Right lobe of liver (tissue), 4 donors: ENCODE measurements at regions not wholly inside any gene's neighbourhood (a gene's known extent, or its start where the extent isn't known, plus 50 kb on each side); places are given as distances from the start of the nearest gene placed in this dataset.

Experiments used
- POLR2A ChIP-seq: fragments of 450-650 bp; IDR thresholded peaks from one replicate; pipeline ENCODE4 v1.6.1; 2017; ENCODE audit warnings: antibody characterized with exemption, mild to moderate bottlenecking
- TF ChIP-seq, protein P1 (sequence below), 4 donors: fragments of 200-600 bp in 3 of 4; fragments of 450-650 bp in 1 of 4; IDR thresholded peaks; one replicate each; pipeline versions ENCODE4 v1.5.1 to v1.8.0; 2016 to 2022; ENCODE audit warnings: antibody characterized with exemption in 4 of 4, mild to moderate bottlenecking in 2 of 4
- donor health status: DM: no; HTN: no; CAD: no.
- donor health status: DM: no; HTN: no; CAD: no.
- donor health status: DM: no; HTN: yes; CAD: no.

DNA sequence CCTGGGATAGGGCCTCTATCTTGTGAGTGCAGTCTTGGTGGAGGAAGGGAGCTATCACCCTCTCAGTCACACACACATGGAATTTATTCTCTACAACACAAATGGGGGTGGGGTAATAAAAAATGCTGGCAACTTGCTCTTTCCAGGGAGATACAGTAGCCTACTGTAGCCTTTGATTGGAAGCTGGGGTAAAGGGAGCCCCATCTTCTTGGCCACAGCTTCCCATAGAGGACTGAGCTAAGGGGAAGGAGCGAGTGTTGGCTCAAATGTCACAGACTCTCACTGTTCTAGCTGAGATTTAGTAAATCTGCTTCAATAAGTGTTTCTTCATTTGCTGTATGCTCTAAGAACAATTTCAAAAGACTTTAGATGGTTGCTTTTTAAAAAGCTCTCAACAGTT is 222.2 kb upstream of the CXCL12 start:
- TF ChIP-seq, protein P1, sequence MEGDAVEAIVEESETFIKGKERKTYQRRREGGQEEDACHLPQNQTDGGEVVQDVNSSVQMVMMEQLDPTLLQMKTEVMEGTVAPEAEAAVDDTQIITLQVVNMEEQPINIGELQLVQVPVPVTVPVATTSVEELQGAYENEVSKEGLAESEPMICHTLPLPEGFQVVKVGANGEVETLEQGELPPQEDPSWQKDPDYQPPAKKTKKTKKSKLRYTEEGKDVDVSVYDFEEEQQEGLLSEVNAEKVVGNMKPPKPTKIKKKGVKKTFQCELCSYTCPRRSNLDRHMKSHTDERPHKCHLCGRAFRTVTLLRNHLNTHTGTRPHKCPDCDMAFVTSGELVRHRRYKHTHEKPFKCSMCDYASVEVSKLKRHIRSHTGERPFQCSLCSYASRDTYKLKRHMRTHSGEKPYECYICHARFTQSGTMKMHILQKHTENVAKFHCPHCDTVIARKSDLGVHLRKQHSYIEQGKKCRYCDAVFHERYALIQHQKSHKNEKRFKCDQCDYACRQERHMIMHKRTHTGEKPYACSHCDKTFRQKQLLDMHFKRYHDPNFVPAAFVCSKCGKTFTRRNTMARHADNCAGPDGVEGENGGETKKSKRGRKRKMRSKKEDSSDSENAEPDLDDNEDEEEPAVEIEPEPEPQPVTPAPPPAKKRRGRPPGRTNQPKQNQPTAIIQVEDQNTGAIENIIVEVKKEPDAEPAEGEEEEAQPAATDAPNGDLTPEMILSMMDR (IDR thresholded peaks at IDR 0.05) = no peak
- no peak for TF ChIP-seq POLR2A
